Liver (tissue), 7 donors: ENCODE measurements at regions not wholly inside any gene's neighbourhood (a gene's known extent, or its start where the extent isn't known, plus 50 kb on each side); places are given as distances from the start of the nearest gene placed in this dataset.

Experiments used
- DNase-seq: peaks from one replicate; pipeline ENCODE4 v3.0.0-alpha.2; 2017; ENCODE audit warnings: low spot score
- H3K27ac ChIP-seq, 2 donors: one replicate each; pipeline ENCODE4 v1.7.0; 2013; ENCODE audit warnings: inconsistent platforms in 2 of 2, low read length in 2 of 2, control low read depth in 1 of 2, low read depth in 1 of 2, mild to moderate bottlenecking in 1 of 2
- H3K27me3 ChIP-seq, 4 donors: one replicate each; pipeline versions ENCODE4 v1.6.1 to v1.7.0; 2013; ENCODE audit warnings: low read length in 3 of 4, inconsistent platforms in 1 of 4, mild to moderate bottlenecking in 1 of 4, moderate library complexity in 1 of 4; ENCODE audit not compliant: control insufficient read depth in 4 of 4, insufficient read depth in 4 of 4
- H3K36me3 ChIP-seq, 4 donors: one replicate each; pipeline versions ENCODE4 v1.6.1 to v1.7.0; 2013; ENCODE audit warnings: low read length in 3 of 4, mild to moderate bottlenecking in 3 of 4, low read depth in 1 of 4, moderate library complexity in 1 of 4; ENCODE audit not compliant: control insufficient read depth in 4 of 4, insufficient read depth in 3 of 4
- H3K4me1 ChIP-seq, 4 donors: one replicate each; pipeline versions ENCODE4 v1.6.1 to v1.7.0; 2013; ENCODE audit warnings: low read length in 3 of 4, mild to moderate bottlenecking in 3 of 4, moderate library complexity in 1 of 4; ENCODE audit not compliant: control insufficient read depth in 4 of 4, insufficient read depth in 4 of 4
- H3K4me3 ChIP-seq, 3 donors: one replicate each; pipeline versions ENCODE4 v1.6.1 to v1.7.0; 2013; ENCODE audit warnings: low read length in 3 of 3, control low read depth in 1 of 3, low read depth in 1 of 3, mild to moderate bottlenecking in 1 of 3
- H3K9ac ChIP-seq, 2 donors: one replicate each; pipeline ENCODE4 v1.7.0; 2013; ENCODE audit warnings: low read length in 2 of 2, mild to moderate bottlenecking in 2 of 2, moderate library complexity in 2 of 2, control low read depth in 1 of 2, low read depth in 1 of 2
- H3K9me3 ChIP-seq, 4 donors: one replicate each; pipeline versions ENCODE4 v1.6.1 to v1.7.0; 2013; ENCODE audit warnings: low read length in 3 of 4; ENCODE audit not compliant: control insufficient read depth in 4 of 4
- ATF3 ChIP-seq: IDR thresholded peaks from 2 replicates; pipeline ENCODE4 v1.6.1; 2016; ENCODE audit warnings: antibody characterized with exemption
- EGR1 ChIP-seq, 2 donors: IDR thresholded peaks; 2 replicates each; pipeline ENCODE4 v1.6.1; 2016 to 2018; ENCODE audit warnings: antibody characterized with exemption in 2 of 2, low read depth in 2 of 2
- FOXA1 ChIP-seq: IDR thresholded peaks from 2 replicates; pipeline ENCODE4 v1.6.1; 2016; ENCODE audit warnings: antibody characterized with exemption
- FOXA2 ChIP-seq: IDR thresholded peaks from 2 replicates; pipeline ENCODE4 v1.6.1; 2016; ENCODE audit warnings: antibody characterized with exemption
- GABPA ChIP-seq, 2 donors: IDR thresholded peaks in 1 of 2; conservative IDR thresholded peaks in 1 of 2; 2 replicates each; pipeline ENCODE4 v1.6.1; 2016; ENCODE audit warnings: antibody characterized with exemption in 2 of 2, mild to moderate bottlenecking in 1 of 2, moderate library complexity in 1 of 2
- HNF4G ChIP-seq: IDR thresholded peaks from 2 replicates; pipeline ENCODE4 v1.6.1; 2016; ENCODE audit warnings: antibody characterized with exemption
- JUND ChIP-seq, 2 donors: IDR thresholded peaks; 2 replicates each; pipeline ENCODE4 v1.6.1; 2016; ENCODE audit warnings: antibody characterized with exemption in 2 of 2
- NR2F2 ChIP-seq: IDR thresholded peaks from 2 replicates; pipeline ENCODE4 v1.6.1; 2016; ENCODE audit warnings: antibody characterized with exemption
- RAD21 ChIP-seq, 2 donors: IDR thresholded peaks; 2 replicates each; pipeline ENCODE4 v1.6.1; 2016; ENCODE audit warnings: antibody characterized with exemption in 2 of 2, mild to moderate bottlenecking in 2 of 2
- RXRA ChIP-seq, 2 donors: IDR thresholded peaks; 2 replicates each; pipeline ENCODE4 v1.6.1; 2017 to 2018; ENCODE audit warnings: antibody characterized with exemption in 2 of 2, mild to moderate bottlenecking in 1 of 2
- SP1 ChIP-seq: IDR thresholded peaks from 2 replicates; pipeline ENCODE4 v1.6.1; 2018; ENCODE audit warnings: antibody characterized with exemption, mild to moderate bottlenecking
- TAF1 ChIP-seq: conservative IDR thresholded peaks from 2 replicates; pipeline ENCODE4 v1.6.1; 2016; ENCODE audit warnings: antibody characterized with exemption, mild to moderate bottlenecking
- YY1 ChIP-seq: IDR thresholded peaks from 2 replicates; pipeline ENCODE4 v1.6.1; 2016; ENCODE audit warnings: antibody characterized with exemption, mild to moderate bottlenecking
- WGBS: extraction: QIAGEN DNeasy Blood & Tissue Kit; methylation state at CpG from one replicate; pipeline ENCODE4 v1.1.7; 2013; 5-methylcytosine and 5-hydroxymethylcytosine counted together
- TF ChIP-seq, protein P1 (sequence below): IDR thresholded peaks from 2 replicates; pipeline ENCODE4 v1.6.1; 2016; ENCODE audit warnings: antibody characterized with exemption, mild to moderate bottlenecking
- TF ChIP-seq, protein P2 (sequence below): IDR thresholded peaks from 2 replicates; pipeline ENCODE4 v1.6.1; 2016; ENCODE audit warnings: antibody characterized with exemption
- TF ChIP-seq, protein P3 (sequence below): IDR thresholded peaks from 2 replicates; pipeline ENCODE4 v1.6.1; 2016; ENCODE audit warnings: antibody characterized with exemption
- donor health status: healthy.
- donor health status: healthy.
- donor health status: healthy.
- donor health status: healthy.

- TF ChIP-seq, protein P1, sequence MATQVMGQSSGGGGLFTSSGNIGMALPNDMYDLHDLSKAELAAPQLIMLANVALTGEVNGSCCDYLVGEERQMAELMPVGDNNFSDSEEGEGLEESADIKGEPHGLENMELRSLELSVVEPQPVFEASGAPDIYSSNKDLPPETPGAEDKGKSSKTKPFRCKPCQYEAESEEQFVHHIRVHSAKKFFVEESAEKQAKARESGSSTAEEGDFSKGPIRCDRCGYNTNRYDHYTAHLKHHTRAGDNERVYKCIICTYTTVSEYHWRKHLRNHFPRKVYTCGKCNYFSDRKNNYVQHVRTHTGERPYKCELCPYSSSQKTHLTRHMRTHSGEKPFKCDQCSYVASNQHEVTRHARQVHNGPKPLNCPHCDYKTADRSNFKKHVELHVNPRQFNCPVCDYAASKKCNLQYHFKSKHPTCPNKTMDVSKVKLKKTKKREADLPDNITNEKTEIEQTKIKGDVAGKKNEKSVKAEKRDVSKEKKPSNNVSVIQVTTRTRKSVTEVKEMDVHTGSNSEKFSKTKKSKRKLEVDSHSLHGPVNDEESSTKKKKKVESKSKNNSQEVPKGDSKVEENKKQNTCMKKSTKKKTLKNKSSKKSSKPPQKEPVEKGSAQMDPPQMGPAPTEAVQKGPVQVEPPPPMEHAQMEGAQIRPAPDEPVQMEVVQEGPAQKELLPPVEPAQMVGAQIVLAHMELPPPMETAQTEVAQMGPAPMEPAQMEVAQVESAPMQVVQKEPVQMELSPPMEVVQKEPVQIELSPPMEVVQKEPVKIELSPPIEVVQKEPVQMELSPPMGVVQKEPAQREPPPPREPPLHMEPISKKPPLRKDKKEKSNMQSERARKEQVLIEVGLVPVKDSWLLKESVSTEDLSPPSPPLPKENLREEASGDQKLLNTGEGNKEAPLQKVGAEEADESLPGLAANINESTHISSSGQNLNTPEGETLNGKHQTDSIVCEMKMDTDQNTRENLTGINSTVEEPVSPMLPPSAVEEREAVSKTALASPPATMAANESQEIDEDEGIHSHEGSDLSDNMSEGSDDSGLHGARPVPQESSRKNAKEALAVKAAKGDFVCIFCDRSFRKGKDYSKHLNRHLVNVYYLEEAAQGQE, result no peak
- TF ChIP-seq ATF3 (no peak), RAD21 (IDR thresholded peaks at IDR 0.05) (no peak), FOXA2 (no peak), NR2F2 (no peak), TAF1 (no peak)
- TF ChIP-seq, protein P2, sequence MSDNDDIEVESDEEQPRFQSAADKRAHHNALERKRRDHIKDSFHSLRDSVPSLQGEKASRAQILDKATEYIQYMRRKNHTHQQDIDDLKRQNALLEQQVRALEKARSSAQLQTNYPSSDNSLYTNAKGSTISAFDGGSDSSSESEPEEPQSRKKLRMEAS, result no peak
Observed at GRCh38 chr2:71759060-71759459, 305.7 kb downstream of the DYSF start (continued).

DNA sequence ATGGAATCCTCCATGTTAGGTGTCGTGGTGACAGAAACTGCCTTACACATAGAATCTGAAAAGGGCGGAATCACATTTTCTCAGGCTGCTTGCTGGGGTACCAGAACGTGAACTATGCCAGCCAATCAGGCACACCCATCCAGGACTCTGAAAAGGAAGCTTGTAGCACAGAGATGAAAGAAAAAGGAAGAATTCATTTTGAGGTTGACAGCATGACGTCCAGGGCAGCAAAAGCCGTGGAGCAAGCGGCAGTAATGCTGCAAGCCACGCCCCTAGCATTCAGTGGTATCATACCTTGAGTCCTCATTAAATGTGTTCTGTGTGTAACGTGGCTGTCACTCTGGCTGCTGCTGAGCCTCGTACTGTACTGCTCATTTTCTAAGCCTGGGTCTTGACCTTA, 304.0 kb downstream of the DYSF start:
- DNase-seq, result no peak
- H3K9me3 ChIP-seq, result no peaks in the 10 kb centered on the region
- no peaks in the 10 kb centered on the region for H3K4me1 ChIP-seq
- no peaks in the 10 kb centered on the region for H3K27me3 ChIP-seq
- no peaks in the 10 kb centered on the region for H3K36me3 ChIP-seq
- TF ChIP-seq SP1 (no peak), HNF4G (no peak)
- no peak overlapping the region for H3K9ac ChIP-seq
- 72% methylated on average over 9 of the region's 9 CpGs for WGBS
- H3K27ac ChIP-seq, result no peak overlapping the region
- no peak overlapping the region for H3K4me3 ChIP-seq

DNA sequence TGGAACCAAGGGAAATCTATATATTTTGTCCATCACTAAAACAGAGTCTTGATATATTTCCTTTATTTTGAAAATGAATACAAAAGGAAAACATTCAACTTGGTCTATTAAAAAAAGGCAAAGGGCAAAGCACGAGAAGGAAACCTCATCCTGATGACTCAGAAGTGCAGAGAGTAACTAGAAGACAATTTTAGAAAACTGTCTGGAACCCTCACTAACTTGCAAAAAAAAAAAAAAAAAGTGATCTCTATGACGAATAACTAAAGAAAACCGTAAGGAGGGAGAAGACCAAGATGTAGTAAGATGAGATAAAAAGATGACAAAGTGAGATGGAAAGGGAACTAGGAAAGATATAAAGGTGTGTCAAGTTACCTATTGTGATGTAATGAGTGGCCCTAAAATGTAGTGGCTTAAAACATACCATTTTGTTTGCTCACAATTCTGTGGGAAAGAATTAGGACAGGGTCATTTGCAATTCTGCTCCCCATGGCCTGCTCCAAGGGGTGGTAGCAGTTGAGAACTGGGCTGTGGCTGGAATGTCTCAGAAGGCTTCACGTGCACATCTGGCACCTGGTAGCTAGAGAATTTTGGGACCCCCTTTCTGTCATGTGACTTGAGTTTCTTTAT, 303.0 kb downstream of the DYSF start:
- no peak overlapping the region for H3K4me3 ChIP-seq
- H3K36me3 ChIP-seq, result no peaks in the 10 kb centered on the region
- no peaks in the 10 kb centered on the region for H3K4me1 ChIP-seq
- 72% methylated on average over 4 of the region's 4 CpGs for WGBS
- H3K9ac ChIP-seq, result no peak overlapping the region
- H3K27me3 ChIP-seq, result no peaks in the 10 kb centered on the region
- TF ChIP-seq JUND (IDR thresholded peaks at IDR 0.05) (no peak), EGR1 (IDR thresholded peaks at IDR 0.05; ENCODE audit: low read depth in 2 of 2) (no peak), FOXA1 (no peak)
- peaks cover 0 to 2% (median 1%) of the 10 kb centered on the region in 4 donors for H3K9me3 ChIP-seq
- no peak for DNase-seq
- no peak overlapping the region for H3K27ac ChIP-seq

DNA sequence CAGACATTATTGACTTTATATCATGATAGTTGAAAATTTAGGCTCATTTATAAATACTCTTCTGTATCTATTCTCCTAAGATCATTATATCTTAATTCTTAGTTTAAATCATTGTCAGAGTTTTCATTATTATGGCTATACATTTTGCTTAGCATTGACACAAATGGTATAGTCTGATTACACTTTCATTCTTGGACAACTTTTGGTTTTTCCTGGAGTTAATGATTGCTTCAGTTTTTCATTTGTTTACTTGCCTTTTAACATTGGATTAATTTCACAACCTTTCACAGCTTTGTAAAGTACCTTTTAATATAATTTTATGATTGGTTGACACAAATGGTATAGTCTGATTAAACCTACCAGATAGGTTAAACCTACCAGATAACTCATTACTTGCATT, 298.2 kb downstream of the DYSF start:
- H3K27me3 ChIP-seq, result no peaks in the 10 kb centered on the region
- H3K27ac ChIP-seq, result no peak overlapping the region
- H3K4me1 ChIP-seq, result no peaks in the 10 kb centered on the region
- H3K36me3 ChIP-seq, result no peaks in the 10 kb centered on the region
- H3K9ac ChIP-seq, result no peak overlapping the region
- no peak overlapping the region for H3K4me3 ChIP-seq
- no peak for DNase-seq
- H3K9me3 ChIP-seq, result peaks cover 0 to 2% (median 1%) of the 10 kb centered on the region in 4 donors
- TF ChIP-seq GABPA (IDR thresholded peaks at IDR 0.05 in 1 of 2, conservative IDR thresholded peaks at IDR 0.05 in 1 of 2) (no peak), EGR1 (IDR thresholded peaks at IDR 0.05; ENCODE audit: low read depth in 2 of 2) (no peak), TAF1 (no peak), JUND (IDR thresholded peaks at IDR 0.05) (no peak), YY1 (no peak), NR2F2 (no peak), RXRA (IDR thresholded peaks at IDR 0.05) (no peak), ATF3 (no peak)
- TF ChIP-seq, protein P3, sequence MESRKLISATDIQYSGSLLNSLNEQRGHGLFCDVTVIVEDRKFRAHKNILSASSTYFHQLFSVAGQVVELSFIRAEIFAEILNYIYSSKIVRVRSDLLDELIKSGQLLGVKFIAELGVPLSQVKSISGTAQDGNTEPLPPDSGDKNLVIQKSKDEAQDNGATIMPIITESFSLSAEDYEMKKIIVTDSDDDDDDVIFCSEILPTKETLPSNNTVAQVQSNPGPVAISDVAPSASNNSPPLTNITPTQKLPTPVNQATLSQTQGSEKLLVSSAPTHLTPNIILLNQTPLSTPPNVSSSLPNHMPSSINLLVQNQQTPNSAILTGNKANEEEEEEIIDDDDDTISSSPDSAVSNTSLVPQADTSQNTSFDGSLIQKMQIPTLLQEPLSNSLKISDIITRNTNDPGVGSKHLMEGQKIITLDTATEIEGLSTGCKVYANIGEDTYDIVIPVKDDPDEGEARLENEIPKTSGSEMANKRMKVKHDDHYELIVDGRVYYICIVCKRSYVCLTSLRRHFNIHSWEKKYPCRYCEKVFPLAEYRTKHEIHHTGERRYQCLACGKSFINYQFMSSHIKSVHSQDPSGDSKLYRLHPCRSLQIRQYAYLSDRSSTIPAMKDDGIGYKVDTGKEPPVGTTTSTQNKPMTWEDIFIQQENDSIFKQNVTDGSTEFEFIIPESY, result no peak
- TF ChIP-seq, protein P1, result no peak
